ENCODE measurements at regions not wholly inside any gene's neighbourhood (a gene's known extent, or its start where the extent isn't known, plus 50 kb on each side); places are given as distances from the start of the nearest gene placed in this dataset.

DNA sequence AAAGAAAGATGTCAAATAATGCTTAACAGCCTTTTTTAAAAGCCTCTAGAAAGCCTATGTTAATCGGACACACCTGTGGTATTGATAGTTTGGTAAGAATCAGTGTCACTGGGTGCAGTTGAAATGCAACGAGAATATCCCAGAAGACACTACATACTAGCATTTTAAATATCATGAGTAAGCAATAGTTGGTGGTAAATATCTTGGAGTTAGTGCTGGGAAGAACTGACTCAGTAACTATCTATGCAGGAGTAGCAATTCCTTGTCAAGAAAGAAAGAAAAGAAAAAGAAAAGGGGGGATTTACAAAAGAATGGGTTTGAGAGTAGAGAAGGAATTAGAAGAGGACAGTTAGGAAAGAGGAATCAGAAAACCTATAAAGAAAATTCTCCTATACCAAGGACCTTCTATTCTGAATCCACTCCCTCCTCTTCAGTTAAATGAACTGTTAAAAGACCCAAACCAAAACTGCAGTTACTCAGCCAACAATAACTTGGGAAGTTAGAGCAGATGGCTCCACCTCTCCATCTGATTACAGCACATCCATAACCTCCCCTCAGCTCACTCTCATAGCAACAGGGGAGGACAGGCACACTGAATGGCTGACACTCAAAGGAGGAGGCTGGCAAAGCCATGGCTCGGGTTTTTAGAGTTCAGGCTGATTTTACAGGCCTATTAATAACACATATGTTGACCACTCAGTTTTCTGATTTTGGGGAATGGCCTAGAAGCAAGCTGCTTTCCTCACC lies 207.6 kb upstream of the MDFIC2 start:
- TF ChIP-seq, protein P1, sequence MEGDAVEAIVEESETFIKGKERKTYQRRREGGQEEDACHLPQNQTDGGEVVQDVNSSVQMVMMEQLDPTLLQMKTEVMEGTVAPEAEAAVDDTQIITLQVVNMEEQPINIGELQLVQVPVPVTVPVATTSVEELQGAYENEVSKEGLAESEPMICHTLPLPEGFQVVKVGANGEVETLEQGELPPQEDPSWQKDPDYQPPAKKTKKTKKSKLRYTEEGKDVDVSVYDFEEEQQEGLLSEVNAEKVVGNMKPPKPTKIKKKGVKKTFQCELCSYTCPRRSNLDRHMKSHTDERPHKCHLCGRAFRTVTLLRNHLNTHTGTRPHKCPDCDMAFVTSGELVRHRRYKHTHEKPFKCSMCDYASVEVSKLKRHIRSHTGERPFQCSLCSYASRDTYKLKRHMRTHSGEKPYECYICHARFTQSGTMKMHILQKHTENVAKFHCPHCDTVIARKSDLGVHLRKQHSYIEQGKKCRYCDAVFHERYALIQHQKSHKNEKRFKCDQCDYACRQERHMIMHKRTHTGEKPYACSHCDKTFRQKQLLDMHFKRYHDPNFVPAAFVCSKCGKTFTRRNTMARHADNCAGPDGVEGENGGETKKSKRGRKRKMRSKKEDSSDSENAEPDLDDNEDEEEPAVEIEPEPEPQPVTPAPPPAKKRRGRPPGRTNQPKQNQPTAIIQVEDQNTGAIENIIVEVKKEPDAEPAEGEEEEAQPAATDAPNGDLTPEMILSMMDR (IDR thresholded peaks at IDR 0.05), result no peak
- no peak for TF ChIP-seq EP300 (IDR thresholded peaks at IDR 0.05)
